Suprapubic skin (tissue), 4 donors: ENCODE measurements at regions not wholly inside any gene's neighbourhood (a gene's known extent, or its start where the extent isn't known, plus 50 kb on each side); places are given as distances from the start of the nearest gene placed in this dataset.

Source experiments
- DNase-seq, 2 donors: peaks; one replicate each; pipeline ENCODE4 v3.0.0-alpha.2; 2019; ENCODE audit warnings: low spot score in 2 of 2
- H3K27ac ChIP-seq: fragments of 200-600 bp; sonication (generic); one replicate; pipeline ENCODE4 v1.5.1; 2019
- H3K27me3 ChIP-seq: fragments of 200-600 bp; sonication (generic); one replicate; pipeline ENCODE4 v1.5.1; 2019
- H3K36me3 ChIP-seq: fragments of 200-600 bp; sonication (generic); one replicate; pipeline ENCODE4 v1.5.1; 2019
- H3K4me1 ChIP-seq: fragments of 200-600 bp; sonication (generic); one replicate; pipeline ENCODE4 v1.5.1; 2019
- H3K4me3 ChIP-seq: fragments of 200-600 bp; sonication (generic); one replicate; pipeline ENCODE4 v1.5.1; 2019; ENCODE audit warnings: mild to moderate bottlenecking
- H3K9me3 ChIP-seq: fragments of 200-600 bp; sonication (generic); one replicate; pipeline ENCODE4 v1.5.1; 2019
- CTCF ChIP-seq, 2 donors: fragments of 200-600 bp in 1 of 2; fragments of 450-650 bp in 1 of 2; sonication (generic) in 1 of 2; IDR thresholded peaks; one replicate each; pipeline ENCODE4 v1.5.1; 2016 to 2019; ENCODE audit warnings: antibody characterized with exemption in 2 of 2, mild to moderate bottlenecking in 1 of 2, moderate library complexity in 1 of 2
- EP300 ChIP-seq: sonication (generic); formaldehyde crosslinking; IDR thresholded peaks from one replicate; pipeline ENCODE4 v1.6.1; 2017; ENCODE audit warnings: antibody characterized with exemption
- POLR2A ChIP-seq, 2 donors: fragments of 450-650 bp; IDR thresholded peaks; one replicate each; pipeline ENCODE4 v1.6.1; 2017; ENCODE audit warnings: antibody characterized with exemption in 2 of 2, mild to moderate bottlenecking in 2 of 2, moderate library complexity in 2 of 2
- POLR2AphosphoS5 ChIP-seq, 3 donors: sonication (generic); formaldehyde crosslinking; IDR thresholded peaks; one replicate each; pipeline ENCODE4 v1.6.1; 2017; ENCODE audit warnings: antibody characterized with exemption in 3 of 3
- WGBS: methylation state at CpG from one replicate; pipeline ENCODE4 v1.1.5; 2018; 5-methylcytosine and 5-hydroxymethylcytosine counted together

- H3K36me3 ChIP-seq: no peaks in the 10 kb centered on the region
- TF ChIP-seq EP300: no peak
- no peak for TF ChIP-seq CTCF (IDR thresholded peaks at IDR 0.05)
- no peak for DNase-seq
- no peaks in the 10 kb centered on the region for H3K9me3 ChIP-seq
- H3K4me1 ChIP-seq: no peaks in the 10 kb centered on the region
- H3K27ac ChIP-seq: no peak overlapping the region
- no peaks in the 10 kb centered on the region for H3K27me3 ChIP-seq
- H3K4me3 ChIP-seq: no peak overlapping the region
- WGBS: 30% methylated on average over 3 of the region's 3 CpGs
Measured at GRCh38 chr9:28970241-28970654, 1397.0 kb upstream of the C9orf72 start.

- WGBS: 56% methylated on average over 1 of the region's 2 CpGs
- Histone ChIP-seq H3K4me1 (no peaks in the 10 kb centered on the region), H3K4me3 (no peak overlapping the region), H3K27me3 (no peaks in the 10 kb centered on the region), H3K27ac (no peak overlapping the region), H3K36me3 (no peaks in the 10 kb centered on the region), H3K9me3 (no peaks in the 10 kb centered on the region)
- DNase-seq: no peak
- TF ChIP-seq EP300 (no peak), POLR2AphosphoS5 (IDR thresholded peaks at IDR 0.05) (no peak), POLR2A (IDR thresholded peaks at IDR 0.05) (no peak), CTCF (IDR thresholded peaks at IDR 0.05) (no peak)
Measured at GRCh38 chr9:28971881-28972280, 1398.6 kb upstream of the C9orf72 start.

GRCh38 chr9:28976250-28976649 is 1403.0 kb upstream of the C9orf72 start:
- Histone ChIP-seq H3K27me3 (no peaks in the 10 kb centered on the region), H3K9me3 (no peaks in the 10 kb centered on the region), H3K4me3 (no peak overlapping the region), H3K36me3 (no peaks in the 10 kb centered on the region), H3K4me1 (no peaks in the 10 kb centered on the region), H3K27ac (no peak overlapping the region)
- no peak for TF ChIP-seq POLR2A (IDR thresholded peaks at IDR 0.05)
- TF ChIP-seq POLR2AphosphoS5 (IDR thresholded peaks at IDR 0.05): no peak
- TF ChIP-seq EP300: no peak
- no peak for TF ChIP-seq CTCF (IDR thresholded peaks at IDR 0.05)
- no peak for DNase-seq

- Histone ChIP-seq H3K27me3 (no peaks in the 10 kb centered on the region), H3K9me3 (no peaks in the 10 kb centered on the region), H3K36me3 (no peaks in the 10 kb centered on the region), H3K4me3 (no peak overlapping the region), H3K4me1 (no peaks in the 10 kb centered on the region), H3K27ac (no peak overlapping the region)
- DNase-seq: no peak
- TF ChIP-seq CTCF (IDR thresholded peaks at IDR 0.05) (no peak), POLR2AphosphoS5 (IDR thresholded peaks at IDR 0.05) (no peak), EP300 (no peak), POLR2A (IDR thresholded peaks at IDR 0.05) (no peak)
- WGBS: 27% methylated on average over 1 of the region's 1 CpG
Measured at GRCh38 chr9:28976684-28977083, 1403.4 kb upstream of the C9orf72 start.

GRCh38 chr9:28981129-28981528 is 1407.8 kb upstream of the C9orf72 start:
- no peak for DNase-seq
- TF ChIP-seq POLR2A (IDR thresholded peaks at IDR 0.05) (no peak), POLR2AphosphoS5 (IDR thresholded peaks at IDR 0.05) (no peak), EP300 (no peak), CTCF (IDR thresholded peaks at IDR 0.05) (no peak)
- no peaks in the 10 kb centered on the region for H3K27me3 ChIP-seq
- H3K4me3 ChIP-seq: no peak overlapping the region
- no peaks in the 10 kb centered on the region for H3K36me3 ChIP-seq
- no peak overlapping the region for H3K27ac ChIP-seq
- H3K9me3 ChIP-seq: no peaks in the 10 kb centered on the region
- no peaks in the 10 kb centered on the region for H3K4me1 ChIP-seq
- 67% methylated on average over 1 of the region's 1 CpG for WGBS
